A673 (cell line): ENCODE measurements at regions not wholly inside any gene's neighbourhood (a gene's known extent, or its start where the extent isn't known, plus 50 kb on each side); places are given as distances from the start of the nearest gene placed in this dataset.

Experiments used
- BruUV-seq: library from RNA; stranded (reverse); fragments of 400-500 nt; replicated peaks from 2 replicates; lab custom pipeline; 2021; lab: Mats Ljungman, UMichigan
- CTCF ChIA-PET: fragments of 300-600 bp; sonication (Branson Sonifier 250); formaldehyde crosslinking; loops from one replicate; lab custom pipeline; 2022; ENCODE audit warnings: antibody characterized with exemption; lab: Charles Lee
- POLR2A ChIA-PET: fragments of 300-600 bp; sonication (Branson Sonifier 250); formaldehyde crosslinking; loops from one replicate; lab custom pipeline; 2022; ENCODE audit warnings: antibody characterized with exemption; ENCODE audit not compliant: low non-redundant PET; lab: Charles Lee
- DNase-seq: peaks from one replicate; pipeline ENCODE4 v3.0.0-alpha.2; 2015; ENCODE audit warnings: low spot score
- H3K27ac ChIP-seq: fragments of 200-600 bp; sonication (generic); 2 replicates; pipeline ENCODE4 v1.5.1; 2016; ENCODE audit warnings: mixed run types, low read depth, mild to moderate bottlenecking, mixed read lengths, antibody characterized with exemption, low read length; ENCODE audit not compliant: poor library complexity, severe bottlenecking
- H3K27me3 ChIP-seq: fragments of 200-600 bp; sonication (generic); replicated peaks from 2 replicates; pipeline ENCODE4 v1.6.1; 2017; ENCODE audit warnings: mixed run types, low read depth, mild to moderate bottlenecking, mixed read lengths, antibody characterized with exemption, low read length; ENCODE audit not compliant: insufficient read depth, poor library complexity
- H3K36me3 ChIP-seq: fragments of 200-600 bp; sonication (generic); 2 replicates; pipeline ENCODE4 v1.6.1; 2016; ENCODE audit warnings: mixed run types, mild to moderate bottlenecking, mixed read lengths, antibody characterized with exemption, low read length; ENCODE audit not compliant: insufficient read depth, poor library complexity, severe bottlenecking
- H3K4me1 ChIP-seq: fragments of 200-600 bp; sonication (generic); 2 replicates; pipeline ENCODE4 v1.6.1; 2017; ENCODE audit warnings: mixed run types, mild to moderate bottlenecking, mixed read lengths, antibody characterized with exemption, low read length; ENCODE audit not compliant: insufficient read depth, poor library complexity, severe bottlenecking
- H3K4me3 ChIP-seq: fragments of 200-600 bp; sonication (generic); 2 replicates; pipeline ENCODE4 v1.5.1; 2016; ENCODE audit warnings: low read depth, mixed run types, mild to moderate bottlenecking, mixed read lengths, low read length; ENCODE audit not compliant: poor library complexity, severe bottlenecking
- H3K9me3 ChIP-seq: fragments of 200-600 bp; sonication (generic); 2 replicates; pipeline ENCODE4 v1.6.1; 2016; ENCODE audit warnings: mixed run types, low read depth, mild to moderate bottlenecking, mixed read lengths, antibody characterized with exemption, low read length; ENCODE audit not compliant: poor library complexity, severe bottlenecking
- EZH2 ChIP-seq: fragments of 200-600 bp; sonication (generic); IDR thresholded peaks from 2 replicates; pipeline ENCODE4 v1.6.1; 2017; ENCODE audit warnings: borderline replicate concordance, low read depth, mild to moderate bottlenecking, mixed read lengths, antibody characterized with exemption, low read length; ENCODE audit not compliant: poor library complexity, severe bottlenecking
- intact Hi-C: fragments of 100-400 bp; cut with micrococcal nuclease; formaldehyde crosslinking; loops from one replicate; pipeline ENCODE4 v1.10.0; 2022; ENCODE audit not compliant: unreplicated experiment
- TF ChIP-seq, protein P1 (sequence below): fragments of 300-800, 200-600 bp; sonication (generic); conservative IDR thresholded peaks from 2 replicates; pipeline ENCODE4 v1.5.1; 2017; ENCODE audit warnings: low read depth, mild to moderate bottlenecking, antibody characterized with exemption, low read length, moderate library complexity, mixed read lengths

DNA sequence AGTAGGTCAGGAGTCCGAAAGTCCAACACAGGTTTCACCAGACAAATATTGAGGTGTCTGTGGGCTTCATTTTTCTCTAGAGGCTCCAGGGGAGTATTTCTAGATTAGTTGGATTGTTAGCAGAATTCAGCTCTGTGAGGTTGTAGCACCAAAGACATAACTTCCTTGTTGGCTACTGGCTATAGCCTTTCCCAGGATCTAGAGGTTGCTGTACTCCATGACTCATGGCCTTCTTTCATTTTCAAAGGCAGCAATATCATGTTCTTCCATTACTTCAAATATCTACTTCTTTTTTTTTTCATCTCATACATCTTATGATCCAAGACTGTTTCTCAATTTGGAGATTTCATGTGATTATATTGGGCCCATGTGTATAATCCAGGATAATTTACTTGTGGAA, 404.0 kb upstream of the FAM174A start:
- intact Hi-C loops, result no loop called here
- no peaks in the 10 kb centered on the region for H3K4me1 ChIP-seq
- ChIA-PET POLR2A (no interaction called here), CTCF (no interaction called here)
- H3K4me3 ChIP-seq, result no peak overlapping the region
- no peaks in the 10 kb centered on the region for H3K9me3 ChIP-seq
- no peaks in the 10 kb centered on the region for H3K36me3 ChIP-seq
- no peak overlapping the region for H3K27ac ChIP-seq
- BruUV-seq, result no TSS peak
- no peaks in the 10 kb centered on the region for H3K27me3 ChIP-seq
- no peak for DNase-seq
- TF ChIP-seq EZH2, result no peak

DNA sequence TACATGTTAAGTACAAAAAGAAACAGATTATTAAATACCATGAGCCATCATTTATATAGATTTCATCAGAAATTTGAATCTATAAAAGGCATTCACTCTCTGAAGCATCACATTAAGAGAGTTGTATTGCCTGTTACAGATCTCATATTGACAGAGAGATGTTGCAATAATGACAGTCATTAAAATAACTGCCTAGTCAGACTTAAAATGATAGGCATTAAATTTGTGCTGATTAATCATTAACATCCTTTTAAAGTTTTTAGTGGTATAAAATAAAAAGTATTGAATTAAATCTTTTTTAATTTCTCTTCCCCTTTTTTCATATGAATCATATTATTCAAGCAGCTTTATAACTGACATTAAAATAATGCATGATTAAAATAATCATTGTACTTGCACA, 404.9 kb upstream of the FAM174A start:
- H3K4me3 ChIP-seq, result no peak overlapping the region
- DNase-seq, result no peak
- no peaks in the 10 kb centered on the region for H3K4me1 ChIP-seq
- H3K27me3 ChIP-seq, result no peaks in the 10 kb centered on the region
- TF ChIP-seq EZH2, result no peak
- TF ChIP-seq, protein P1, sequence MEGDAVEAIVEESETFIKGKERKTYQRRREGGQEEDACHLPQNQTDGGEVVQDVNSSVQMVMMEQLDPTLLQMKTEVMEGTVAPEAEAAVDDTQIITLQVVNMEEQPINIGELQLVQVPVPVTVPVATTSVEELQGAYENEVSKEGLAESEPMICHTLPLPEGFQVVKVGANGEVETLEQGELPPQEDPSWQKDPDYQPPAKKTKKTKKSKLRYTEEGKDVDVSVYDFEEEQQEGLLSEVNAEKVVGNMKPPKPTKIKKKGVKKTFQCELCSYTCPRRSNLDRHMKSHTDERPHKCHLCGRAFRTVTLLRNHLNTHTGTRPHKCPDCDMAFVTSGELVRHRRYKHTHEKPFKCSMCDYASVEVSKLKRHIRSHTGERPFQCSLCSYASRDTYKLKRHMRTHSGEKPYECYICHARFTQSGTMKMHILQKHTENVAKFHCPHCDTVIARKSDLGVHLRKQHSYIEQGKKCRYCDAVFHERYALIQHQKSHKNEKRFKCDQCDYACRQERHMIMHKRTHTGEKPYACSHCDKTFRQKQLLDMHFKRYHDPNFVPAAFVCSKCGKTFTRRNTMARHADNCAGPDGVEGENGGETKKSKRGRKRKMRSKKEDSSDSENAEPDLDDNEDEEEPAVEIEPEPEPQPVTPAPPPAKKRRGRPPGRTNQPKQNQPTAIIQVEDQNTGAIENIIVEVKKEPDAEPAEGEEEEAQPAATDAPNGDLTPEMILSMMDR, result no peak
- BruUV-seq, result no TSS peak
- no peaks in the 10 kb centered on the region for H3K36me3 ChIP-seq
- CTCF ChIA-PET, result no interaction called here
- intact Hi-C loops, result no loop called here
- POLR2A ChIA-PET, result no interaction called here
- H3K9me3 ChIP-seq, result no peaks in the 10 kb centered on the region
- no peak overlapping the region for H3K27ac ChIP-seq

DNA sequence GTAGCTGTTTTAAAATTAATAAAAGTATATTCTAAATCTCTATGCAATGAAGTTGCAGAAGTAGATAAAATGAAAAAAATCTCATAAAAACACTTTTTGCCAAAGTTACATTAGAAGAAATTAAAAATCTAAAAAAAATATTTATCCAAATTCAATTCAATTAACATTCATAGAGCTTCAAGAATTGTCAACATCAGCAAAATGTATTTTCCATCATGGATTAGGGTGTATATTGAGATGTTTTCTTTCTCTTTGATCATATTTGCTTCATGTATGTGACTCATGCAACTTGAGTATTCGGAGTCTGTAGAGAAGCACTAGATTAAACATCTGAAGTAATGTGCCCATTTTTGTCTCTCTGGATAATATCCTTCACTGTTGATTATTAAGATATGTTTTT, 415.3 kb upstream of the FAM174A start:
- POLR2A ChIA-PET, result no interaction called here
- no peaks in the 10 kb centered on the region for H3K9me3 ChIP-seq
- intact Hi-C loops, result no loop called here
- CTCF ChIA-PET, result no interaction called here
- no peaks in the 10 kb centered on the region for H3K36me3 ChIP-seq
- no peak for DNase-seq
- no TSS peak for BruUV-seq
- no peaks in the 10 kb centered on the region for H3K27me3 ChIP-seq
- H3K4me1 ChIP-seq, result no peaks in the 10 kb centered on the region
- no peak overlapping the region for H3K27ac ChIP-seq
- TF ChIP-seq, protein P1, result no peak
- no peak for TF ChIP-seq EZH2
- H3K4me3 ChIP-seq, result no peak overlapping the region

DNA sequence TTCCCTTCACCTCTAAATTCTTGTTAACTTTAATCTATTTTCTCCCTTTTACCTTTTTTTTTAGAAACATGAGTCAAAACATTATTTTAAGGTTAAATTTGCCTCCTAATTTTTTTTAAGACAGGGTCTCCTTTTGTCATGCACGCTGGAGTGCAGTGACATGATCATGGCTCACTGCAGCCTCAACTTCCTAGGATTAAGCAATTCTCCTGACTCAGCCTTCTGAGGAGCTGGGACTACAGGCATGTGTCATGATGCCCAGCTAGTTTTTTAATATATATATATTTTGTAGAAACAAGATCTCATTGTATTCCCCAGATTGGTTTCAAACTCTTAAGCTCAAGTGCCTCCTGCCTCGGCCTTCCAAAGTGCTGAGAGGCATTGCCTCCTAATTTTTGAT, 424.7 kb upstream of the FAM174A start:
- H3K4me1 ChIP-seq, result no peaks in the 10 kb centered on the region
- POLR2A ChIA-PET, result no interaction called here
- no TSS peak for BruUV-seq
- no peaks in the 10 kb centered on the region for H3K9me3 ChIP-seq
- no peak overlapping the region for H3K27ac ChIP-seq
- no peaks in the 10 kb centered on the region for H3K36me3 ChIP-seq
- no peak for DNase-seq
- CTCF ChIA-PET, result no interaction called here
- TF ChIP-seq, protein P1, result no peak
- TF ChIP-seq EZH2, result no peak
- no peak overlapping the region for H3K4me3 ChIP-seq
- no peaks in the 10 kb centered on the region for H3K27me3 ChIP-seq
- intact Hi-C loops, result no loop called here
